ENCODE measurements at regions not wholly inside any gene's neighbourhood (a gene's known extent, or its start where the extent isn't known, plus 50 kb on each side); places are given as distances from the start of the nearest gene placed in this dataset.
"Not testable (repeated sequence)": the region's sequence is repeated elsewhere in the genome, so short reads cannot be mapped to it uniquely, and the experiment has no call there.

GRCh38 chr3:82509951-82510603 is 748.6 kb upstream of the GBE1 start:
- no peak for DNase-seq (ENCODE audit: low spot score)
- FAIRE-seq = no peak

GRCh38 chr3:82509106-82509842 is 747.8 kb upstream of the GBE1 start:
- no peak for DNase-seq (ENCODE audit: low spot score)
- FAIRE-seq = no peak

GRCh38 chr3:82506204-82506603 is 744.8 kb upstream of the GBE1 start:
- DNase-seq (ENCODE audit: low spot score) = no peak
- FAIRE-seq = no peak

GRCh38 chr3:82505079-82505756 is 743.8 kb upstream of the GBE1 start:
- FAIRE-seq = no peak
- DNase-seq (ENCODE audit: low spot score) = no peak

GRCh38 chr3:82498186-82498585 is 736.7 kb upstream of the GBE1 start:
- DNase-seq (ENCODE audit: low spot score) (no peak), FAIRE-seq (no peak)

GRCh38 chr3:82496890-82497560 is 735.6 kb upstream of the GBE1 start:
- FAIRE-seq (no peak), DNase-seq (ENCODE audit: low spot score) (no peak)

- DNase-seq (ENCODE audit: low spot score) = no peak
- no peak for FAIRE-seq
Observed at GRCh38 chr3:82495655-82496054, 734.2 kb upstream of the GBE1 start.

- FAIRE-seq = no peak
- DNase-seq (ENCODE audit: low spot score) = no peak
Observed at GRCh38 chr3:82494977-82495489, 733.6 kb upstream of the GBE1 start.

- FAIRE-seq (no peak), DNase-seq (ENCODE audit: low spot score) (no peak)
Observed at GRCh38 chr3:82493858-82494257, 732.4 kb upstream of the GBE1 start.

- no peak for DNase-seq (ENCODE audit: low spot score)
- FAIRE-seq = no peak
Observed at GRCh38 chr3:82475306-82475705, 713.9 kb upstream of the GBE1 start.

GRCh38 chr3:82474711-82475110 is 713.3 kb upstream of the GBE1 start:
- FAIRE-seq (no peak), DNase-seq (ENCODE audit: low spot score) (peak; percentile 12)

GRCh38 chr3:82473864-82474541 is 712.6 kb upstream of the GBE1 start:
- FAIRE-seq = no peak
- DNase-seq (ENCODE audit: low spot score) = no peak

GRCh38 chr3:82467051-82467450 is 705.6 kb upstream of the GBE1 start:
- DNase-seq (ENCODE audit: low spot score) = no peak
- no peak for FAIRE-seq

GRCh38 chr3:82462977-82463376 is 701.5 kb upstream of the GBE1 start:
- FAIRE-seq (no peak), DNase-seq (ENCODE audit: low spot score) (no peak)

GRCh38 chr3:82461049-82461889 is 699.8 kb upstream of the GBE1 start:
- no peak for DNase-seq (ENCODE audit: low spot score)
- no peak for FAIRE-seq

- FAIRE-seq (no peak), DNase-seq (ENCODE audit: low spot score) (no peak)
Observed at GRCh38 chr3:82448320-82448719, 686.9 kb upstream of the GBE1 start.

GRCh38 chr3:82428821-82429220 is 667.4 kb upstream of the GBE1 start:
- not testable (repeated sequence) for FAIRE-seq

GRCh38 chr3:82424031-82424339 is 662.5 kb upstream of the GBE1 start:
- no peak for FAIRE-seq
- no peak for DNase-seq (ENCODE audit: low spot score)

More at GRCh38 chr3:82428821-82429220, 667.4 kb upstream of the GBE1 start:
- not testable (repeated sequence) for DNase-seq (ENCODE audit: low spot score)

GRCh38 chr3:82423268-82424030 is 662.0 kb upstream of the GBE1 start:
- DNase-seq (ENCODE audit: low spot score) = no peak
- FAIRE-seq = no peak

GRCh38 chr3:82416830-82417229 is 655.4 kb upstream of the GBE1 start:
- no peak for DNase-seq (ENCODE audit: low spot score)
- no peak for FAIRE-seq

Data from RCC 7860 (cell line).